ENCODE measurements at regions not wholly inside any gene's neighbourhood (a gene's known extent, or its start where the extent isn't known, plus 50 kb on each side); places are given as distances from the start of the nearest gene placed in this dataset.

GRCh38 chr5:174413567-174414314 is 310.6 kb upstream of the MSX2 start:
- TF ChIP-seq POU6F1 (CRISPR knock-in tag; IDR thresholded peaks at IDR 0.05; ENCODE audit: borderline replicate concordance, low read depth) (no peak), CREB5 (CRISPR knock-in tag; IDR thresholded peaks at IDR 0.05; ENCODE audit: low read depth) (0 out of 2 replicates have a peak, but pooled peaks have one; percentile 44), TOX (CRISPR knock-in tag; IDR thresholded peaks at IDR 0.05; ENCODE audit: borderline replicate concordance) (no peak), ISL1 (CRISPR knock-in tag; IDR thresholded peaks at IDR 0.05) (peak; percentile 40)
- peak; percentile 75 for ATAC-seq

GRCh38 chr5:174414315-174414710 is 310.1 kb upstream of the MSX2 start:
- ATAC-seq = peak; percentile 21
- TF ChIP-seq ZNF565 (CRISPR knock-in tag; conservative IDR thresholded peaks at IDR 0.05; ENCODE audit: low read depth) (no peak), TSHZ2 (CRISPR knock-in tag; IDR thresholded peaks at IDR 0.05) (no peak), TOX (CRISPR knock-in tag; IDR thresholded peaks at IDR 0.05; ENCODE audit: borderline replicate concordance) (no peak)

GRCh38 chr5:174418809-174419539 is 305.4 kb upstream of the MSX2 start:
- TF ChIP-seq ZFP3 (CRISPR knock-in tag; IDR thresholded peaks at IDR 0.05) = no peak
- no peak for TF ChIP-seq TOX (CRISPR knock-in tag; IDR thresholded peaks at IDR 0.05; ENCODE audit: borderline replicate concordance)
- TF ChIP-seq TCF4 (CRISPR knock-in tag; IDR thresholded peaks at IDR 0.05; ENCODE audit: borderline replicate concordance) = no peak
- TF ChIP-seq PATZ1 (CRISPR knock-in tag; IDR thresholded peaks at IDR 0.05; ENCODE audit: borderline replicate concordance) = no peak
- no peak for TF ChIP-seq OSR1 (CRISPR knock-in tag; IDR thresholded peaks at IDR 0.05)
- TF ChIP-seq POU6F1 (CRISPR knock-in tag; IDR thresholded peaks at IDR 0.05; ENCODE audit: borderline replicate concordance, low read depth) = no peak
- no peak for TF ChIP-seq ZC3H10 (CRISPR knock-in tag; IDR thresholded peaks at IDR 0.05)
- no peak for TF ChIP-seq ZFP30 (CRISPR knock-in tag; IDR thresholded peaks at IDR 0.05)
- TF ChIP-seq BACH2 (CRISPR knock-in tag; IDR thresholded peaks at IDR 0.05; ENCODE audit: borderline replicate concordance) = no peak
- TF ChIP-seq GLIS3 (CRISPR knock-in tag; IDR thresholded peaks at IDR 0.05) = no peak
- TF ChIP-seq ZNF565 (CRISPR knock-in tag; conservative IDR thresholded peaks at IDR 0.05; ENCODE audit: low read depth) = no peak
- no peak for TF ChIP-seq ZNF8 (CRISPR knock-in tag; IDR thresholded peaks at IDR 0.05)
- ATAC-seq = peak; percentile 69

- peak; percentile 100 for ATAC-seq
- TF ChIP-seq ZFP3 (CRISPR knock-in tag; IDR thresholded peaks at IDR 0.05) (peak; percentile 41; the same call in 1 of the 2 replicates), TSHZ2 (CRISPR knock-in tag; IDR thresholded peaks at IDR 0.05) (no peak)
Observed at GRCh38 chr5:174419540-174420132, 304.7 kb upstream of the MSX2 start.

Data from SK-N-SH treated with all-trans-retinoic acid at 6 μM for 48 hours (cell line).